ENCODE measurements at regions not wholly inside any gene's neighbourhood (a gene's known extent, or its start where the extent isn't known, plus 50 kb on each side); places are given as distances from the start of the nearest gene placed in this dataset.

GRCh38 chr20:23190557-23190956 is 104.4 kb upstream of the CD93 start:
- DNase-seq (no peak), ATAC-seq (ENCODE audit: low read depth) (no peak)
- Histone ChIP-seq H3K4ac (ENCODE audit: low read depth, low read length) (no peak overlapping the region), H2AK5ac (ENCODE audit: low read depth, low read length) (no peak overlapping the region), H3K4me2 (ENCODE audit: low read depth, low read length) (no peak overlapping the region), H2AK9ac (replicated peaks; ENCODE audit: low read depth, low read length, poor library complexity) (no peak overlapping the region), H2BK120ac (ENCODE audit: low read depth, low read length) (no peak overlapping the region), H3K18ac (ENCODE audit: low read depth, low read length) (no peak overlapping the region), H3K27me3 (ENCODE audit: control insufficient read depth, insufficient read depth, low read length) (peaks cover 22% of the 10 kb centered on the region), H3K27ac (ENCODE audit: insufficient read depth, low read length) (no peak overlapping the region), H2BK20ac (ENCODE audit: low read depth, low read length) (no peak overlapping the region), H3K9ac (ENCODE audit: low read depth, low read length) (no peak overlapping the region), H3K9me3 (ENCODE audit: control insufficient read depth, insufficient read depth, low read length) (no peaks in the 10 kb centered on the region), H4K5ac (ENCODE audit: low read depth, low read length) (no peak overlapping the region), H3K9me1 (ENCODE audit: insufficient read depth, low read length) (peaks cover 9% of the 10 kb centered on the region), H3K14ac (replicated peaks; ENCODE audit: low read depth, low read length) (no peak overlapping the region), H3K79me1 (ENCODE audit: low read depth in 1 of 2, low read length in 2 of 2) (no peaks in the 10 kb centered on the region), H3K56ac (ENCODE audit: extremely low read depth, insufficient read depth, low read length) (no peak overlapping the region), H4K8ac (ENCODE audit: low read depth in 2 of 2, low read length in 2 of 2) (no peak overlapping the region), H2BK15ac (ENCODE audit: low read depth, low read length) (no peak overlapping the region), H3K4me1 (ENCODE audit: control insufficient read depth, insufficient read depth, low read length) (no peaks in the 10 kb centered on the region), H2BK5ac (ENCODE audit: low read depth, low read length, poor library complexity, severe bottlenecking) (no peak overlapping the region), H2AFZ (replicated peaks; ENCODE audit: low read length, poor library complexity) (peak overlapping the region; percentile 41), H3K36me3 (ENCODE audit: control insufficient read depth, insufficient read depth, low read length) (no peaks in the 10 kb centered on the region), H3K23ac (ENCODE audit: low read depth, low read length) (no peak overlapping the region), H4K91ac (ENCODE audit: insufficient read depth, low read depth, low read length) (no peak overlapping the region), H3K4me3 (ENCODE audit: insufficient read depth, low read depth, low read length) (no peak overlapping the region), H4K20me1 (ENCODE audit: insufficient read depth, low read length) (no peaks in the 10 kb centered on the region)
- in situ Hi-C loops (cut with MboI; ENCODE audit: low sequenced_read_pairs) = loop anchor here (25.0 kb wide), 1 partner anchor 103 kb away; the partner anchor contains the start of gene CD93
- TF ChIP-seq NFE2L2 (IDR thresholded peaks at IDR 0.05; ENCODE audit: low read depth, low read length) (no peak), USF2 (IDR thresholded peaks at IDR 0.05; ENCODE audit: low read depth, low read length) (no peak), CEBPB (IDR thresholded peaks at IDR 0.05; ENCODE audit: low read depth, low read length) (no peak), POLR2A (IDR thresholded peaks at IDR 0.05; ENCODE audit: low read depth, low read length) (no peak), BHLHE40 (IDR thresholded peaks at IDR 0.05; ENCODE audit: low read depth, low read length) (no peak), MAFK (IDR thresholded peaks at IDR 0.05; ENCODE audit: low read depth, low read length) (no peak), MAZ (IDR thresholded peaks at IDR 0.05; ENCODE audit: borderline replicate concordance, low read depth, low read length) (no peak), CHD1 (IDR thresholded peaks at IDR 0.05; ENCODE audit: low read depth, low read length) (no peak), ELK1 (IDR thresholded peaks at IDR 0.05; ENCODE audit: borderline replicate concordance, low read depth, low read length) (no peak), RCOR1 (IDR thresholded peaks at IDR 0.05; ENCODE audit: insufficient replicate concordance, low read length) (no peak), RAD21 (IDR thresholded peaks at IDR 0.05; ENCODE audit: low read length) (no peak), MXI1 (IDR thresholded peaks at IDR 0.05; ENCODE audit: borderline replicate concordance, low read depth, low read length) (no peak)
- dilution Hi-C loops (cut with HindIII; ENCODE audit: low sequenced_read_pairs, unreplicated experiment) = no loop called here
- no TSS peak for BruUV-seq (replicated peaks)
- 57% methylated on average over 1 of the region's 3 CpGs; no CpG with 5 or more reads in 1 of the 2 experiments for WGBS, 2 experiments (ENCODE audit: extremely low coverage in 2 of 2, insufficient read length in 1 of 2)
- intact Hi-C loops (cut with micrococcal nuclease) = no loop called here
- CTCF ChIA-PET = no interaction called here
- POLR2A ChIA-PET (ENCODE audit: unreplicated experiment) = no interaction called here
